GM21367 (cell line): ENCODE measurements at regions not wholly inside any gene's neighbourhood (a gene's known extent, or its start where the extent isn't known, plus 50 kb on each side); places are given as distances from the start of the nearest gene placed in this dataset.
"Not testable (repeated sequence)": the region's sequence is repeated elsewhere in the genome, so short reads cannot be mapped to it uniquely, and the experiment has no call there.

Source experiments
- ATAC-seq: cut with Tn5 transposase; IDR thresholded peaks from one replicate; pipeline ENCODE4 v1.9.1; 2021; ENCODE audit not compliant: unreplicated experiment

DNA sequence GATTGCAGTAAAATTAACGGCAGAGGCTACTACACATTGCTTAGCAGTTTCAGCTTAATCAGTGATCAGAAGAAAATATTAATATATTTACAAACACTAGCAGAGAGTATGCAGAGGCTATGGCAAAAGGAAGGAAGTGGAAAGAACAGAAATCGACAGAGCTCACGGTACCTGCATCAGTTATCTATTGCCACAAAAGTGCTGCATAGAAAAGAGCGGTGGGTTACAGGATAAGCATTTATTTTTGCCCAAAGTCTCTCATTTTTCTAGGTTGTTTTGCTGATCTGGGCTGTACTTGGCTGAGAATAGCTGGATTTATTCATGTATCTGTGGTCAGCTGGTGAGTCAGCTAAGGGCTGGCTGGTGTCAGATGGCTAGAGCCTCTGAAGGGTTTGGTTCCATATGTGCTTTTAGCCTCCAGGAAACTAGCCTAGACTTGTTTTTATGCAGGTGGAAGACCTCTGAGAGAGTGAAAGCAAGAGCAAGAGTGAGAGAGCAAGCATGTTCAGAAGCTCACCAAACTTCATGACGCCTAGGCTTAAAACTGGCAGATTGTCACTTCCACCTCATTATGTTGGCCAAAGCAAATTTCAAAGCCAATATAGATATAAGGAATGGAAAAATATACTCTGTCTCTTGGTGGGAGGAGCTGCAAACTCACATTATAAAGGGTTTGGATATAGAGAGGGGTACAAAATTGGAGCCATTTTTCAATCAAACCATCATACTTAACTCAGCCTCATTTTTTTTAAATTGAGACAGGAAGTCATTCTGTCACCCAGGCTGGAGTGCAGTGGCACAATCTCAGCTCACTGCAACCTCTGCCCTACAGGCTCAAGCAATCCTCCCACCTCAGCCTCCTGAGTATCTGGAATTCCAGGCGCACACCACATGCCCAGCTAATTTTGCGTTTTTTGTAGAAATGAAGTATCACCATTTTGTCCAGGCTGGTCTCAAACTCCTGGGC lies 153.2 kb upstream of the RPL34 start:
- peak; percentile 97 for ATAC-seq

DNA sequence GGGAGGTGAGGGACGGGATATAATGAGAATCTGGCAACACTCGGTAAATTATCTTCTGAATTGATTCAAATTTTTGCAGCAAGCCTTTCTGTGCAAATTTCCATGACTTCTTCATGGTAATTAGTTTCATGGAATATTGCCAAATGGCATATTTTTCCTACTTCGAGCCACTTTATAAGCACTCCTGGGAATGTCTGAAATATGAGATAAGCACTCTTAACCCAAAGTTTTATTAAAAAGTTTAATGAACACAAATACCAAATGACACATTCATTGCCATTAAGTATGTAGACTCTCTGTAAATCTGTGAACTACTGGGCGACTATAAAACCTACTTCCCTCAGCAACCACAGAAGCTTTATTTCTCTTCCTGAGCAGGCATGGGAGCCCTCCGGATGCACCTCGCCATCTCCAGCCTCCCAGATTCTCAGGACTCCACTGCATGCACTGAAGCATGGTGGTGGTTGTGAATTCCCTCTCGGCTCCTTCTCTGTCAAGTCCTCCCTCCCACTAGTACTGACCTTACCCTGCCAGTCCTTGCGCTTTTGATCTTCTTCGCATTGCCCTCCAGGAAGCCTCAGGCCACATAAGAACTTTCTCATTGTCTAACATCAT lies 154.4 kb upstream of the RPL34 start:
- ATAC-seq = no peak

DNA sequence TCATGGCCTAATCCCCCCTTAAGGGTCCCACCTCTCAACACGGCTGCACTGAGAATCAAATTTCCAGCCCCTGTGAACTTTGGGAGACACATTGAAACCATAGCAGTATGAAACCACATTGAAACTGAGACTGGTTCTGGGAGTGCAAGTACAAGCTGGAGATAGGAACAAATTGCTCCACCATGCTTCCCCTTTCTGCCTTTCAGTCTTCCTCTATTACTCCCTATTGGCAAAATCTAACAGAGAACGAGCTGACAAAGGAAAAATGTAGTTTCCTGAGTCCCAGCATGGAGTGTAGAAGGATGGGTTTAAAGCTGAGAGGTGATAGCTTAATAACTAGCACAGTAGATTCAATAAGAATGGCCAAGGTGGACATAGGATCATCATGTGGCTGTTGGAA lies 161.7 kb upstream of the RPL34 start:
- ATAC-seq = no peak

DNA sequence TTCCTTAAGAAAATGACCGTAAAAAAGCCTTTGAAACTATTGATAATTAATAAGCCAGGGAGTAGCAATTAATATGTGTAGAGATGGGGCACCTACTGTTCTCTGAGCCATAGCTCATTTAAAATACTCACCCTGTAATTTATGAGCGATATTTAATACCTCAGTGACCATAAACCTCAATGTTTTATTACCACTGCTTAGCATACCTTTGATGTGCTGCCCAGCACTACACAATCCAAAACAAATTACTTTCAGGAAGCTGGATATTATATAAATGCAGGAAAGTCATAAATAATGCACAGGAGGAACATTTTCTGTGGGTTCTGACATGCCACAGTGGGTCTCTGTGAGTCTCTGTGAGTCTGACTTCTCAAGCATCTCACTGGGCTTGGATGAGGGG lies 166.1 kb upstream of the RPL34 start:
- ATAC-seq = no peak

DNA sequence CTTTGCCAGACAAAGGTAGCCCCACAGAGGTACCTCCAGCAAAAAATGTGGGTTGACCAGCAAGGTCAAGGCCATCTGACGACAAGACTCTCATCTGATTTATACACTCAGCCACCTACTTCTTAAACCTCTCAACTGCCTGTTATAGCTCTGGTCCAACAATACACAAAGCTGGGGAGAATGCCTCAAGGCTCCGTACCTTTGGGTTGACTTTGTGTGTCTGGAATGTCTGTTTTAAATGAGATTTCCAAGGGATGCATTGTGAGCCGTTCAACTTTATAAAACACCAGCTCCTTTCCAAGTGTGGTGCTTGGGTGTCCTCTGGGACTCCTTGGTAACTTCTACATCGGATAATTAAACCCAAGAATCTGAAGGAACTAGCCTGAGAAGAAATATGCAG lies 167.0 kb upstream of the RPL34 start:
- no peak for ATAC-seq

DNA sequence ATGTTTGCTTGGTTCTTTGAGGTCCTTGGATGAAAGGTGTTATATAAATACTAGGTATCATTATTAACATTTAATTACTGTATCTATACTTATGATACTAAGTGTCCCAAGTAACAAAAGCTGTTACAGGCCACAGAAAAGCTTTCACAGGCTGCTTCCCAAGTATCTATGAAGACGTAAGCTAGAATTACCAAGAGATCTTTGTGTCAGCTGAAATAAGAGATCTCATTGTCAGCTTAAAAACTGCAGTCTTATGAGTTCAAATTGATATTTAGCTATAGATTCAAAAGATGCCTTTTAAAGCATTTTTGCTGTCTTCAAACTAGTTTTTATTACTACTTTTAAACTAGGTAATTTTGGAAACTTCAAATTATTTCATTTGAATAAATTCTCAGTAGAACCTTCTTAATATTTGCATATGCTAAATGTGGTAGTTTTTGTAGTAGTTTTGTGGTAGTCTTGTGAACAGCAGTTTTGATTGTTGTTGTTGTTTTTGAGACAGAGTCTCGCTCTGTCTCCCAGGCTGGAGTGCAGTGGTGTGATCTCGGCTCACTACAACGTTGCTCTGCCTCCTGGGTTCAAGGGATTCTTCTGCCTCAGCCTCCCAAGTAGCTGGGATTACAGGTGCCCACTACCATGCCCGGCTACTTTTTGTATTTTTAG lies 170.0 kb upstream of the RPL34 start:
- no peak for ATAC-seq

DNA sequence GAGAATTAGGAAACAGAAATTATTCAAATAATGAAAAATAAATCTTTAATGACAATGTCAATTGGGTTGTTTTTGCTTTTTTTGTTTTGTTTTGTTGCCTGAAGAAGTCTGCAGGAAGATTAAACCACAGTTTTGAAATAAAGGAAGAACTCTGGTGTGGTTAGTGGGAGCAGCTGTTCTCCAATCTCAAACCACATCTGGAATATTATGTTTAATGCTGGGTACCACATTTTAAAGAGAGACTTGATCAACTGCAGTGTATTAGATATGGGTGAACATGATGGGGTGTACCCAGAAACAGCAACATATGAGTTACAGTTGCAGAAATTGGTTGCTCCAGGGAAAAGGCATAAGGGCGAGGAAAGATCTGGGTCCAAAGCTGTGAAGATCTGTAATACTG lies 171.2 kb upstream of the RPL34 start:
- ATAC-seq = no peak

DNA sequence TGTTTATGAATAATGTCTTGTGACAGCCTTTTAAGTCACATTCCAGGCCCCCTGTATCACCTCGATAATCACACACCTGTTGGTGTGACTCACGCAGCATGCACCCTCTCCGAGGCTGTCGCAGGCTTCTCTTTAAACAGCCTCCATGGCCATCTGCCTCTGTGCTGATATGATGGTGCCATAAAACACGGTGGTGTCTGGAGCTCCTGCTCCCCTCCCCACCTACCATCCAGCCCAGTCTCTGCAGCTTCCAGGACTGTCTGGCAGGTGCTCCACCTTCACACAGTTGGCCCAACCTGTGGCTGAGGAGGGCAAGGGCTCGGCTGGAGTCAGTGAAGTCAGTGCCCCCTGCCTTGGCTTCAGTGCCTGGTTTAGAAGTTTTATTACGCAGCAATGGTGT lies 173.8 kb upstream of the RPL34 start:
- no peak for ATAC-seq

DNA sequence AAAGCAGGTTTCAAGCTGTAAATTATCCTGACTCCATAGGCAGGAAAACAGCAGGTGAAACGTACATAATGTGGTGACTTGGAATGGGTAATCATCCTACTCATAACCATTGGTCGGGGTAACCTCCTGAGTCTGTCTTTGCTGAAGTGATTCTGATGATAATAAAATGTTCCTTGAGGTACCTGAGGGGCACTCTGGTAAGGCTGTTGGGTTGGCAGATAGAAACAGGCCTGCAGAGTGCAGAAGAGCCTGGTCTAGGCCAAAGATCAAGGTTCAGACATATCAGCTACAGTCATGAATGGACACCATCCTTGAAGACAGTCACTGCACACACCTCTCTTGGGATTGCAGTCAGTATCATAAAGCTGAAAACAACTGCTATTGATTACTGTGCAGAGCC lies 174.7 kb upstream of the RPL34 start:
- no peak for ATAC-seq

DNA sequence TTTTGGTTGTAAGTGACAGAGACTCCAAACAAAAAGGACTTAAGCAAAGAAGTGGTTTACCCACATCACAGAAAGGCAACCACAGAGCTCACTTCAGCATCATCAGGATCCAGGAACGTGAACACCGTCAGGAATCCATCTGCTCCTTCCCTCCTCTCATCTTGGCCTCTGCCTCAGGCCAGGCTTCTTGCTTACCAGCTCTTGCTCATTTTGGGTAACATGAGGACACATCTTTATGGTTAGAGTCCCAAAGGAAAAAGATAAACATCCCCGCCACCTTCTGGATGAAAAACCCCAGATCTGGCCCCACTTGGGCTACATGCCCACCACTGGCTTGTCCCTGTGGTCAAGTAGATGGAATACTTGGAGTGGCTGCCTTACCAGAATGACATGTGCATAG lies 176.8 kb upstream of the RPL34 start:
- ATAC-seq = no peak

DNA sequence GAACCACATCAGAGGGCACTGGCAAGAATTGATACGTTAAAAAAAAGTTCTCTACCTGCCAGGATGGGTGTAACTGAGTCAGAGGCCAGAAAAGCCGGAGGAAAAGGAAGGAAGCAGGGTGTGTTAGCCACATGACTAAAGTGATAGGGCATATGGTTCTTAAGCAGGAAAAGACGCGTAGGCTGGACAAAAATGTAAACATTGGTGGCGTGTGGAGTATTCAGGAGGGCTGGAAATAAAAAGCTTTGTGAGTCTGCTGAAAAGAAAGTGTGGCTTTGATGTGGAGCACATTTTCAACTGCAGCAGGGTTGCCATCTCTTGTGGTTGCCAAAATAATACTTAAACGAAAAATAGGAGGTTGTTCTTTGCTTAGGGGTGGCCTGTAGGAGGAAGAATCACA lies 186.5 kb upstream of the RPL34 start:
- ATAC-seq = no peak

DNA sequence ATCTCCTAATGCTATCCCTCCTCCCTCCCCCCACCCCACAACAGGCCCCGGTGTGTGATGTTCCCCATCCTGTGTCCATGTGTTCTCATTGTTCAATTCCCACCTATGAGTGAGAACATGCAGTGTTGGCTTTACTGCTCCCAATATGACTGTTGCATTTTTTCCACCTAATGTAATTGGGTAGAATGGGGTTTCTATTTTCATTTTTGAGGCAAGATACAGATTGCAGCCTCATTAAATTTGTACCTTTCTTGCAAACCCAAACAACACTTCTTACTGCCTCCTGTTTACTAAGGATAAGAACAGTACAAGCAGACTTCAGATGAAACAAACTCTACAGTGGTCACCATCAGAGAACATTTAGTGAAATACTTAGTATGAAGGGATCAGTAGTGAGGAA lies 187.0 kb upstream of the RPL34 start:
- ATAC-seq = not testable (repeated sequence)

DNA sequence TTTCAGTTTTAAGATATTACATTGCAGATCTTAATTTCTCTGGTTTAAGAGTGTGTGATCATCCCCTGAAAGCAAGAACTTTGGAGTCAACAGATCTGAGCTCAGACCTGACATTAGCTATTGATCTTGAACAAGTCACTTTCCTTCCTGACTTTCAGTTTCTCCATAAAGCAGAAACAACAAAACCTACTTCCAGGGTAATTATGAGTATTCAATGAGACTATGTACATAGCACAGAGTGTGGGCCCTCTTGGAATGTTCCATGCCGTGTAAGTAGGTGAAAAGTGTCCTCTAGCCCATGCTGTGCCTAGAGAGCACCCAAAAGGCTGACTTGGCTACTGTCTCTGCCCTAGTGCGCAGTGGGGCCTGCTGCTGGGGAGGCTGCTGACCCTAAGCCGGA lies 188.0 kb upstream of the RPL34 start:
- no peak for ATAC-seq

DNA sequence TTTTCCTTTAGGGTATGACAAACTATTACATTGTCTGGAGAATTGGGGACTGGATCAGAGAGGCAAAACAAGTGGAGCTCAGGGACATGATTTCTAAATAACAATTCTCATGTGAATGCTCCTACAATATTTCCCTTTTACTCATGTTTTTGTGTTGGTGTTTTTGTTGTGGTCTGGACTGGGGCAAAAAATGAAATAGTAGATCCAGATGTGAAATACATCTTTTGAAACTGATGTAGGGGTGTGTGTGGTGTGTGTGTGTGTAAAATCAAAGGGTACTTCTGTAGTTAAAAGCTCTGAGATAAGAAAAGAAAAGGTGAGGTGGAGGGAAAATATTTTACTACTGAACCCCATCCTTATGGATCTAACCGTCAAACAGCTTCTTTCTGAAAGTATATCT lies 188.4 kb upstream of the RPL34 start:
- ATAC-seq = no peak

DNA sequence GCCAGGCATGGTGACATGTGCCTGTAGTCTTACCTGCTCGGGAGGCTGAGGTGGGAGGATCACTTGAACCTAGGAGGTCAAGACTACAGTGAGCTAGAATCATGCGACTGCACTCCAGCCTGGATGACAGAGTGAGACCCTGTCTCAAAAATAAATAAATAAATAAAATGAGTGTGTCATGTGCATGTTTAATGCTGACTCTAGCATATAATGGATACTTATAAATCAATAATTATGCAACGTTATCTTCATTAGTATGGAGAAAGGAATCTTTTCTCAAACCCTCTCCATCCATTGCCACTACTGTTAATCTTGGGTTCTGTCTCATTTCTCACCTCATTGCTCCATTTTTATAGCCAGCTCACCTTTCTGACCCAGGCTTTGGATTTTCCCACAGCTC lies 189.5 kb upstream of the RPL34 start:
- ATAC-seq = no peak

DNA sequence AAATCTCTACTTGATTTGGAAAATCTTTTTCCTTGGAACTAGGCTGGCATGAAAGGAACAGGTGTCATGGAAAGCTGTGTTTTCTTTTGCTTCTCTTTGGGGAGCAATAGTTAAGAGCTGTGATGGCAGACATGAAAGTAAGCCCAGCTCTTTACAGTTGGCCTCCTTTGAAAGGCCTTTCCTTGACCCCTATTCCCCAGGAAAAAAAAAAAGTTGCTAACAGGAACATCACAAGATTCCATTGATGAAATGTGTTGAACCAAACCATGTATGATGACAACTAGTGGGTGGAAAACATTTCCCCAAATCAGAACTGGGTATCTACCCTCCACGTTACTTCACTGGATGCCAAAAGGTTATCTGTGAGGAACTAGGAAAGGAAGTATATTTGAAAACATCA lies 190.7 kb upstream of the RPL34 start:
- ATAC-seq = no peak

DNA sequence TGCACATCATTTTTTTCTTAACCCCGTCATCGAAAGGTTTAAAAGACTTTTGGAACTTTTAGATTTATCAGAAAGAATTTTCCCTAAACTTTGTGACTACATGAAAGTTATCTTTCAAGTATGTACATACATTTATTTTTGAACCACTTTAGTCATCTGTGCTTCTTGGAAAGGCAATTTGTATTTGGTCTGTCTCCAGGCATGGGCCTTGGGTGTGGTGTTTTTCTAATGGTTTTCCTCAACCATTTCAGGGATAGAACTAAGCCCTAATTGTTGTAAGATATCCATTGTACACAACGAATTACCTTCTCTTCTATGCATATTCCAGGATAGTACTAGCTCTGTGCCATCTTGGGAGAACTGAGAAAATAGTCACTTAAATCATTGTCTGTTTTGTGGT lies 191.5 kb upstream of the RPL34 start:
- ATAC-seq = no peak

DNA sequence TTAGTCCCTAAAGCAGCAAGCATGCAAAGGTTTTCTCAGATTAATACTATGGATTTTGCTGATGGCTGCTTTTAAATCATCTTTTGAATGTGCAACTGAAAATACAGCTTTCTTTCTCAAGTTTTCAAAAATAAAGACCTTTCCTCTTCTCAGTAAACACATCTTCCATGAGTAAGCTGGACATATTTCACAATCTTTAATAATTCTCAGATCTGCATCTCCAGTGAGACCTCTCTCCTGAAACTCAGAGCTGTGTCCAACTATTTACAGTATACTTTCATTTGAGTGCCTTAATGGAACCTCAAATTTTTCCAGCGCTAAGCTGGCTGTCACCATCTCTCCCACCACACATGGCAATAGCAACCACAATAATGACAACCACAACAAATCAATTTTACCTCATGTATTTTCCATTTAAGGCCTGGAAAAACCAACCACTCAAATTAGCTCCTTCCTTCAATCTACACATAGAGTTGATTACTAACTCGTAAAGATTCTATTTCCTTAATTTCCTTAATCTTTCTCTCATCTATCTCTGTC lies 192.4 kb upstream of the RPL34 start:
- ATAC-seq = no peak

DNA sequence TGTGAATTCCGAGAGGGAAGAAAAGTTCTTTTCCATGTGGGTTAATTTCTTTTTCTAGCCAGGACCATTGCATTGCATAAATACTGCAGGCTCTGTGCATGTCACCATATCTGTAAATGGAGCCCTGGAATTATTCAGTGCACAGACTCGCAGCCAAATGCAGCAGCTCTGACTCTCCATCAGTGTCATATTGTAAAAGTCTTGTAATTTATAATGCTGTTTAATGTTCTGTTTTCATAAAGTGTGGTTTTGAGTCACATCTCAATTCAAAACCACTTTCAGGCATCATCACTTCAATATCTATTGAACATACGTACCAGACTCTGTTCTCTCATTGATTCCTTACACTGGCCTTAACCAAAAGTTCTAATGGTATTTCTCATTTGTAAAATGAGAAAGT lies 193.9 kb upstream of the RPL34 start:
- no peak for ATAC-seq

DNA sequence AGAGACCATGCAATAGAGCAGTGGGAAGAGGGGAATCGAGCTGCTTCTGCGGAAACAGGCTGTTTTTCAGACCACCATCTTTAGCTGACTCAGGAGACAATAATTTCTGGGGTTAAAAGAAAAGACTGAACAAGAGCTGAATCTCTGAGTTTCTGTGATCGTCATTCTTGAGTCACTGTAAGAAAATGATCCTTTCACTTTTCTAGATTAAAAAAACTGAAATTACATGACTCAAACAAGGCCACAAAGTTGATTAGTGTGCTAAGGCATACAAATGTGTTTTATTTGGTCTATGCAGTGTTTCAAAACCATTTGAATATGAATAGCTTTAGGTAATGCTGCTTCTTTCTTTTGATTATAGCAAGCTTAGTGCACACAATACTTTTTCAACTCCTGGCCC lies 194.4 kb upstream of the RPL34 start:
- no peak for ATAC-seq

DNA sequence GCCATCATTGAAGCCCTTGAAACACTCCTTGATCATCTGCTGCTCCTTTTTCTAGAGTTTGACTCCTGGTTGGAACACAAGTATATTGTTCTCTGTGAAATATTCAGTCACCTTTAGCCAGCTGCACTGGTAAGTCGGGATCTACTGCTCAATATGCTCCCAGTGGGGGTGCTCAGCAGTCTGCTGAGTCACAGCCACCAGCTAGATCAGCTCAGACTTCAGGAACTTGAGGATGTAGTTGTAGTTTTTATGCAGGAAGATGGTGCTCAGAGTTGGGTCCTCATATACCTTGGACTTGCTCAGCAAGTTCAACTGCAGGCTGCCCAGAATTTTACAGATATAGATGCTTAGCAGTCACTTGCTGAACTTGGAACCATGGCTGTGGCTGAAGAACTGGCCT lies 202.5 kb upstream of the RPL34 start:
- ATAC-seq = no peak

DNA sequence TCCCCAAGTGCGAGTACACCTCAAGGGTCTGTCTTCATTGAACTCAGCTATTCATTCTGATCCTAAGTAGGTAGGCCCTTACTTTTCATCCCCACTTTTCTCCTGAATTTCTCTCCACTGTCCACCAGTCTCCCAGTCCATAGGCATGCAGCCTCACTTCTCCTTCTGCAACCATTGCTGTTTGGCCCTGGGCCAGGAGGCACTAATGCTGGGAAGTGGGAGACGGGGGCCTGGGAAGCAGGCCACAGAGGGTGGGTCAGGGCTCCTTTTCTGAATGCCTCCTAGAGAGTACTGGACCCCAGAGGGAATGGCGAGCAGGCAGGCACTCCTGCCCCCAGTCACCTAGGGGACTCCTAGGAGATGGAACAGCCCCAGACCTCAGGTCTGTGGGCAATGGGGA lies 203.5 kb upstream of the RPL34 start:
- ATAC-seq = no peak
